KOPT-K1 (cell line): ENCODE measurements at regions not wholly inside any gene's neighbourhood (a gene's known extent, or its start where the extent isn't known, plus 50 kb on each side); places are given as distances from the start of the nearest gene placed in this dataset.

Experiments used
- H3K27ac ChIP-seq: fragments of 200-600 bp; sonication (generic); 2 replicates; pipeline ENCODE4 v1.5.1; 2016; ENCODE audit warnings: antibody characterized with exemption, mild to moderate bottlenecking, low read depth, low read length; ENCODE audit not compliant: poor library complexity, severe bottlenecking
- H3K36me3 ChIP-seq: fragments of 200-600 bp; sonication (generic); 2 replicates; pipeline ENCODE4 v1.5.1; 2017; ENCODE audit warnings: antibody characterized with exemption, mild to moderate bottlenecking, low read length, moderate library complexity; ENCODE audit not compliant: insufficient read depth
- H3K9me3 ChIP-seq: fragments of 200-600 bp; sonication (generic); 2 replicates; pipeline ENCODE4 v1.5.1; 2017; ENCODE audit warnings: antibody characterized with exemption, low read length, mild to moderate bottlenecking; ENCODE audit not compliant: insufficient read depth, poor library complexity, severe bottlenecking

DNA sequence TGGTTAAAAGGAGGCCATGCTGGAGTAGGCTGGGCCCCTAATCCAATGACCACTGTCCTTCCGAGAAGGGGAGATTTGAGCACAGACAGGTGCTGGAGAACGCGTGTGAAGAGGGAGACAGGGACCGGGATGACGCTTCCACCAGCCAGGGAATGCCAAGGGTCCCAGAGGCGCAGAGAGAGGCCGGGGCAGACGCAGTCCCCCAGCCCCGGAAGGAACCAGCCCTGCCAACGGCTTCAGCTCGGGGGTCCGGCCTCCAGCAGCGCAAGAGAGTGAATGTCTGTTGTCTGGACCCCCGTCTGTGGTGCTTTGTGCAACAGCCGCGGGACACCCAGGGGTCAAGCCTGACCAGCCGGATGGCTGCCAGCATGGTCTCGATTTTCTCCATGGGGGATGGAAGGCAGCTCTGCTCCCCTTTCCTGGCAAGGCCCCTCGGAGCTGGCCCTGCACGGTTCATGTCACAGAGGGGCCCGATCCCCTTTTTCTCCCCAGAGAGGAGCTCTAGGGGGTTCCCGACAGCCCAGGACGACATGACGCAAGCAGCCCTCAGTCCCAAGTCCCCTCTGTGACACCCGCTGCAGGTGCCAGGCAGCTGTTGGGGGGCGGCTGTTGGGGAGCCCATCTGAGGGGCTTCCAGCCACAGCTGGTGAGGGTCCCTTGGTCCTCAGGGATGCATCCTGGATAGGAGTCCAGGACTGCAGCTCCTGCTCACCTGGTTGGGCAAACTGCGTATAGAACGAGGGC is 73.5 kb downstream of the SIK1 start:
- H3K27ac ChIP-seq = no peak overlapping the region
- no peaks in the 10 kb centered on the region for H3K36me3 ChIP-seq
- no peaks in the 10 kb centered on the region for H3K9me3 ChIP-seq

DNA sequence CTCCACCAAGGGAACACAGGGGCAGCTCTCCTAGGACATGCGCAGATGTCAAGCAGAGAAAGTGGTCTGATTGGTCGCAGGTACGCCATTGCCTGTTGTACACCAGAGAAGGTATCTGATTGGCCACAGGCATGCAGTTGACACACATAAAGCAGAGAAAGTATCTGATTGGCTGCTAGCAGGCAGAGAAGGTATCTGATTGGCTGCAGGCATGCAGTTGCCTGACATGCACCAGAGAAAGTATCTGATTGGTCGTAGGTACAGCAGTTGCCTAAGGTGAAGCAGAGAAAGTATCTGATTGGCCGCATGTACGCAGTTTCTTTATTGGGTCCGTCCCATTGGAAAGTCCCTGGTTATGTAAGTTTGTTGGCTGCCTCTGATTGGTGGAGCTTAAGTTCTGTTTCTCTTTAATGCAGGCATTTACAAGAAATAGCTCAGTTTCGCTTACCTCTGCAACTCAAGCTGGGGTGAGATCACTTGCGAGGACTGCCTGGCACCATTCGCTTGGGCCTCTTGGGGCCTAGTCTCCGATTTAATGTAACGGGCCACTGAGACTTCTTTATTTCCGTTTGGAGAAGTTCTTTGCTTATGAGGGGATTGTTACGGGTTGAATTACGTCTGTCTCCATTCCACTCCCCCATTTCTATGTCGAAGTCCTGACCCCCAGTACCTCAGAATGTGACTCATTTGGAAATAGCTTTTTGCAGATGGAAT is 74.2 kb downstream of the SIK1 start:
- no peak overlapping the region for H3K27ac ChIP-seq
- H3K9me3 ChIP-seq = no peaks in the 10 kb centered on the region
- no peaks in the 10 kb centered on the region for H3K36me3 ChIP-seq

DNA sequence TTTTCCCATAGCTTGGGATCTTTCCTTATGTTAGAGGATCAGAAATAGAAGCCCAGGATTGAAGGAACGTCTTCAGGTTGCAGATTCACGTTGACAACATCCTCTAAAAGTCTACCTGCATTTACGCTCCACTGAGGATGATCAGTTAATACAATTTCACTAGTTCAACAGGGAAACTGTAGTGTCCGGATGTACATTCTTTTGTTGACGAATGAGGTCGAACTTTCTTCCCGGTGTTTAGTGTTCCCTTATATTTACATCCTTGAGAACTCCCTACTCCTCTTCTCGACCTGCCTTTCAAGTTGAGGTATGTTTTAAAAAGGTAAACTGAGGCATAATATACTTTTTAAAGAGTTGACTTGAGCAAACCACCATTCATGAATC is 74.8 kb downstream of the SIK1 start:
- Histone ChIP-seq H3K27ac (no peak overlapping the region), H3K36me3 (no peaks in the 10 kb centered on the region), H3K9me3 (no peaks in the 10 kb centered on the region)

DNA sequence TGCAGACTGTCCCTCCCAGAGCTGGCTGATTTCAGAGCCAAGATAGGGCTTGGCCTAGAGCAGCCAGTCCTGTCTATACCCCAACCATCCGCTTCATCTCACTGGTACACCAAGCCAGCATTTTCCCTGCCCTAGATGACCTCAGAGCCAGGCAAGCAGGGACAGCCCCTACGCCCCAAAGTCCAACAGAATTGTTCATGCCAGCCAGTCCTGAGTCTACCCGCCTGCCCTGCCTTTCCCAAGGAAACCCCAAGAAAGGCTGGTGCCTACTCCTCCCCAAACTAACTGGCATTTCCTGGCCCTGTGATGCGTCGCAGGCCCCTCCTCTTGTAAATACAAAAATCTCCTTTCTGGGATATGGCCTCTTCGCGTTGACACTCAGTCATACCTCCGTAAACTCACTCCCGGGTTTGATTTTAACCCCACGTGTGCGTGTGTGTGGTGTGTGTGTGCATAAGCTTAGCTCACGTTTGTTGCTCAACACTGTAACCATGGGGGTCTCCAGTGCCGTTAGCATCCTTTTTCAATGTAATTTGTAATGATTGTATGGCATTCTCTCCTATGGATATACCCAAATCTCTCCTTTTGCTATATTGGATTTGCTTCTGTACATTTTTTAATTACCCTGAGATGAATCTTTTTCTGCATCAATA is 75.3 kb downstream of the SIK1 start:
- no peak overlapping the region for H3K27ac ChIP-seq
- H3K9me3 ChIP-seq = no peaks in the 10 kb centered on the region
- H3K36me3 ChIP-seq = no peaks in the 10 kb centered on the region

DNA sequence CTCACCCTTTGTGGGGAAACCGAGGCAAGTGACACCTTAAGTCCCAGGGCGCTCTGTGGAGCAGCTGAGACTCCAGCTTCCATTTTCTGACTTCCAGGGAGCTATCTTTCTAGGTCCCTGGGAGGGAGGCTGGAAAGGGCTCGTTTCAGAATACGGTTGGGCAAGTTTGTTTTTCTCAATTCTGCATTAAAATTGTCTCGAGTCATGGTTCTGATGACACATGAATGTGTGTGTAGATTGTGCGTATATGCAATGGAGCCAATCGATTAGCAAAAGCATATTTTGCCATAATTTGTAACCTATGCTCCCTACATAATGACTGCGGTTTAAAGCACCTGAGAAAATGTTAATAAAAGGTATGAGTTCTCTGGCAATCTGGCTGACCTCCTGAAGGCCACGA is 77.3 kb downstream of the SIK1 start:
- no peaks in the 10 kb centered on the region for H3K9me3 ChIP-seq
- H3K27ac ChIP-seq = no peak overlapping the region
- H3K36me3 ChIP-seq = no peaks in the 10 kb centered on the region

DNA sequence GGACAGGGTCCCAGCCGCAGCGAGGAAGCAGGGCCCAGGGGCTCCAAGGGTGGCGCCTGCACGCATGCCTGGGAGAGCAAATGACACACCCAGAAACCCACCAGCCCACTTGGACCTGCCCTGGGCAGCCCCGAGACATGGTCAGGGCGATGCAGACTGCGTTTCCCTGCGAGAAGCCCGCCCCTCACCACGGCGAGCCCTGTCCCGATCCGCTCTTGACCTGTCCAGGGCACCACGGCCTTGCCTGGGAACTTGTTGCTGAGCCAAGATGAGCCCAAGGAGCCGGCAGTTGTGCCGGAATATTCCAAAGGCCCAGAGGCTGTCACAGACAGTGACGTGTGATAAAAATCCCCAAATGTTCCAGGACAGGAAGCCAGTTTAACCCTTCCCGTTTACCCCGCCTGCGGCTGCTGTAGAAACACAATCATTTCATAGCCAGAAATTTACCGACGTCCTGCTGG is 78.1 kb downstream of the SIK1 start:
- H3K27ac ChIP-seq = no peak overlapping the region
- no peaks in the 10 kb centered on the region for H3K9me3 ChIP-seq
- H3K36me3 ChIP-seq = no peaks in the 10 kb centered on the region

DNA sequence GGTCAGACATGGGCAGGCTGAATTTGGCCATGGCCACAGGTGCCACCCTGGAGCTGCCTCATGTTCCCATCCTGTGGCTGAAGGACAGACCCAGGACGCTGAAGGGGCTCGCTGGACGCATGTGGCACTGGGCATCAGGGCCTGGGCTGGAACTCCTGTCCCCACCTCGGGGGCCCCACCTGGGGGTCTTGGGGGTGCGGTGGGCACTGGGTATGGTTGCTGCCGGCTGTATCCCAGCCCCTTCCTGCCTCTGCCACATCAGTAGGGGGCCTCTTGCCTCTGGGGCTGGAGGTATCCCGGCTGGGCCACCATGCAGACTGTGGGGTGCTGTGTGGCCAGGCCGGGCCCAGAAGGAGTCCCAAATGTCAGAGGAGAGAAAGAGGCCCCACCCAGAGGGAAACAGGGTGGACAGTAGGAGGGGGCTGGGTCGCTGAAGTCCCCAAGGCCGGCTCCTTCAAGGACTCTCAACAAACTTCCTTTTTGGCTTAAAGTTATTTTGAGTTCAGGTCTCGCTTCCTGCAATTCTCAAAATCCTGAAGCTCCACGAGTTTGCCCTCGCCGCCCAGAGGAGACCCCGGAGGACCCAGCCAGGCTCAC is 78.7 kb downstream of the SIK1 start:
- Histone ChIP-seq H3K36me3 (no peaks in the 10 kb centered on the region), H3K9me3 (no peaks in the 10 kb centered on the region), H3K27ac (no peak overlapping the region)

DNA sequence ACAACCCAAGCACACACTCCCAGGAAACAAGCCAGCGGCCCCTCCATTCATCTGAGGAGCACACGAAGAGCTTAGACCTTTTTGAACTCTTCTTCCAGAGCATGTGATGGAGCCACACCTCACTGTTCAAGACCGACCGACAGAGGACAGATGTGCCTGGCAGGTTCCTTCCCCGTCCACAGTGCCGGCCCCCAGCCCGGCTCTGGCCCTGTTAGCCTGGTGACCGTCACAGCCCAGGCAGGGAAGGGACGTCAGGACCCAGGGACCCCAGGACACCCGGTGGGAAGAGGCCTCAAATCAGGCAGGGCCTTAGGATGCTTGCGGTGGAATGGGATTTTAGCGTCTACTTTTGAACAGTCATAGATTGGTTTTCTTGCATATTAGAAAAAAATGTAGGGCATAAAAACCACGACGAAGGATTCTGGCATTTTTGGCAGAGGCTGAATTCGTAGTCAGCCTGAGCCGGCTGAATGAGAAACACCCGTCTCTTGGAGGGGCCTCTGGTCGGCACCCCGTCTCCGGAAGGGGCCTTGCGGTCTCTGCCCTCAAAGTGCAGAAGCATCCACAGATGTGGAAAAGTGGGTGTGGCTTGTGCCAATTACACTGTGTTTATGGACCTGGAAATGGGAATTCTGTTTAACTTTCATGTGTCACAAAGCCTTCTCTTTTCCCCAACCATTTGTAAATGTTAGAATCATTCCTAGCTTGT is 79.3 kb downstream of the SIK1 start:
- Histone ChIP-seq H3K27ac (peak overlapping the region; percentile 78), H3K9me3 (no peaks in the 10 kb centered on the region), H3K36me3 (no peaks in the 10 kb centered on the region)

DNA sequence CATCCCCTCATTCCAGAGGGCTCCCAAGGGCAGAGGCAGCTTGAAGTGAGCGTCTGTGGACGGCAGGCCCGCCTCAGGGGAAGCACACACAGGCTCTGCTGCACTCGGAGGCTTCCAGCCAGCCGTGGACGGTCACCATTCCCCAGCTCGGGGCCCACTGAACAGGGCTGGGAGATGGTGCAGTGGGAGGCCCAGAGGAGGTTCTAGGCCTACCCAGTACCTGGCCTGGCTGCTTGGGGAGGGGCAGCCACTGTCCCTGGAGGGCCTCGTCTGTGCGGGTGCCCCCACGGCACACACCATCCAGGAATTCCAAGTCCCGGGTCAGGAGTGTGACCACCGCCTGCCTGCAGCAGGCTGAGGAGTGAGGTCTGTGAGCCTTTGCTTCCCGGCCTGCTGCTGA is 80.4 kb downstream of the SIK1 start:
- Histone ChIP-seq H3K9me3 (no peaks in the 10 kb centered on the region), H3K27ac (peak overlapping the region; percentile 78), H3K36me3 (no peaks in the 10 kb centered on the region)

DNA sequence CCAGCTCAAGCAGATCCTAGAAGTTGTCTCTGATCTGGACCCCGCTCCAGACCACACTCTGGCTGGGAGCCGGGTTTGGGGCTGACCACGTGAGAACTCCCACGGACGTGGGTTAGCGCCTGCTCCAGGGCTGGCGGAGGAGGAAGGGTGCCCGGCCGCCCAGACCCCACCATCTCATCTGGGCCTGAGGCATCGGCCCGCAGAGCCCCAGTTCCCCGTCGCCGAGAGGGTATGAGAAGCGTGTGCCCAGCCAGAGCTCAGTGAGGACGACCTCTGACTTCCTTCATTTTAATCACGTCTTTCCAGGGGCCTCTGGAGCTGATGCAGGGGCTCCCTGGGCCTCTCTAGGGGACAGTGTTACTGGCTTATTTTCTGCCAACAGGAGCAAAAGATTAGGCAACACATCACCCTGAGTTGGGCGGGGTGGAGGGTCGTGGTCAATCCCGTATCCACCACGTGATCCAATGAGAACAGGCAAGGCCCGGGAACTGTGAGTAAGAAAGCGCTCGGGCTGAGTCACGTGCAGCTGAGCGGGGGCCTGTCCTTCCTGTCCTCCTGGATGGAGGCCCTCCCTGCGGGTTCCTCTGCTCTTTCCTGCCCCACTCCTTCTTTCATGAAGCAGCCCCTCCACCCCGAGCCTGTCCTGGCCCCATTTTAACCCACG is 81.1 kb downstream of the SIK1 start:
- peak overlapping the region; percentile 78 for H3K27ac ChIP-seq
- no peaks in the 10 kb centered on the region for H3K36me3 ChIP-seq
- no peaks in the 10 kb centered on the region for H3K9me3 ChIP-seq

DNA sequence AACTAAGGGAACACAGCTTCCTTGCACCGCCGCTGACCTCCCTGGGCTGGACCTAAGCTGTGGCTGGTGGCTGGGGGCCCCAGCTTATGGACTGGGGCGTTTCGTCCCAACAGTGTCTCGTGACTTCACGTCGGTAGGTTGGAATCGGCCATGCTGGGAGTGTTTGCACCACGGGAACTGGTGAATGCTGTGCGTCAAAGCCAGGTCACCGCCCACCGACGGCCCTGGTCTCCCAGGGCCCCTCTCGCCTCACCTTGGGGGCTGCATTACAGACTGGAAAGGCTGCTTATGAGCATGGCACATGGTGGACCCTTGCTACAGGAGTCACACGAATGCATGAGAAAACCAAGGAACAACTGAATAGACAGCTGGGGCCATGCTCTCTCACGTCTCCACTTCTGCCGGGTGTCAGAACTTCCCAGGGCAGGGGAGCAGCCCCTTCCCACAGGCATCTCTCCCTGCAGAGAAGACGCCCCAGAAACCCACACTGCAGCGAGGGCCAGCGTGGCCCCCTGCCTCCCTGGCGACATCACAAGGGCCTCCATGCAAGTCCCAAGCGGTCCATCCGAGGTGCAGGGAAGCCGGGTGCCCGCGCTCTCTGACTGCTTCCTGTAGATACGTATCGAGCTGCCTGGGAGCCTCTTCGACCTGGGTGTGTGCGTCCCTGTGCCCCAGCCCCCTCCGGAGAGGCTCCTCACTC is 81.7 kb downstream of the SIK1 start:
- peak overlapping the region; percentile 78 for H3K27ac ChIP-seq
- no peaks in the 10 kb centered on the region for H3K36me3 ChIP-seq
- H3K9me3 ChIP-seq = no peaks in the 10 kb centered on the region

DNA sequence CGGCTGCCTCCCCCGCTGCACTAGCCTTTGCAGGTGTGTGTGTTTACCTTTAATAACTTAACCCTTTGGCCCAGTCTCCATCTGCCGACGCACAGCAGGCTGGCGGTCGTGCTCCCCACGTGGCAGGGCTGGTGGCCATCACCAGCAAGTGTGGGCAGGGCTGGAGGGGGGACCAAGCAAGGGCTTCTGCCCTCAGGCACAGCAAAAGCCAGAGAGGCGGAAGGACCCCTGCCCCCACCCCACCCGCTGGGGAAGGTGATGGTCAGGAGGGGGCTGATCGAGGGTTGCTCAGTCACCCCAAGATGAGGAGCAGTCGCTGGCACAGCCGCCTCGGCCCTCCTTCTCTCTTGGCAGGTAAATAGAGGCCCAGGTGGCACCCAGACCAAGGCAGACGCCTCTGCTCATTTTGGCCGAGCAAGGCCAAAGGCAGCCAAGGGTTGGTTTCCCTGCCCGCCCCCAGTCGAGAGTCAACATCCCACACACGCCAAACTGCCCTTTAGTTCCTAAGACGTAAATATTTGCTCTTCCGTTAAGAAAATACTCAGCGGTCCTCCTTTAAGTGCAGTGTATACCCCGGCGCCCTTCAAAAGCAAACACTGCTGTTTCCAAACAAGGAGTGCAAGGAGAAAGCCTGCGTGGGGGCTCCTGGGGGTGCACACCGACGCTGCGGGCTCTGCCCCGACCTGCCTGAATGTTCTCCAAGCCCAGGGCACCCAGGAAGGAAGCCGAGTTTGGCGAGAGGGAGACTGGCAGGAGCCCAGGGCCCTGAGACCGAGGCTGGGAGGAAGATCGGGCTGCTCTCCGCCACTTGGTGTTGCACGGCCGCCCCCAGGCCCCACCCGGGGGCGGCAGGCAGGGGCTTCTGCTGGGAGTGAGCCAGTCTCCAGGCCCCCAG is 82.7 kb downstream of the SIK1 start:
- Histone ChIP-seq H3K9me3 (no peaks in the 10 kb centered on the region), H3K36me3 (no peaks in the 10 kb centered on the region), H3K27ac (peak overlapping the region; percentile 14)
